Tibial nerve (tissue), 4 donors: ENCODE measurements at regions not wholly inside any gene's neighbourhood (a gene's known extent, or its start where the extent isn't known, plus 50 kb on each side); places are given as distances from the start of the nearest gene placed in this dataset.
A peak's percentile ranks its signal among the peaks of the same experiment; 100 is the strongest.

ENCODE experiments used
- DNase-seq, 2 donors: peaks; one replicate each; pipeline ENCODE4 v3.0.0-alpha.2; 2019; ENCODE audit warnings: low spot score in 2 of 2
- H3K27ac ChIP-seq, 4 donors: fragments of 200-600 bp; sonication (generic) in 3 of 4; one replicate each; pipeline ENCODE4 v1.5.1; 2017 to 2019; ENCODE audit warnings: mild to moderate bottlenecking in 1 of 4
- H3K27me3 ChIP-seq, 2 donors: fragments of 200-600 bp; sonication (generic) in 1 of 2; one replicate each; pipeline versions ENCODE4 v1.5.1 to v1.6.0; 2017 to 2019
- H3K36me3 ChIP-seq, 3 donors: fragments of 200-600 bp; sonication (generic); one replicate each; pipeline ENCODE4 v1.5.1; 2018 to 2019
- H3K4me1 ChIP-seq, 4 donors: fragments of 200-600 bp; sonication (generic) in 3 of 4; one replicate each; pipeline ENCODE4 v1.5.1; 2017 to 2019
- H3K4me3 ChIP-seq, 4 donors: fragments of 200-600 bp; sonication (generic) in 3 of 4; one replicate each; pipeline ENCODE4 v1.5.1; 2017 to 2019; ENCODE audit warnings: mild to moderate bottlenecking in 1 of 4, moderate library complexity in 1 of 4
- H3K9me3 ChIP-seq, 4 donors: fragments of 200-600 bp; sonication (generic) in 3 of 4; one replicate each; pipeline ENCODE4 v1.5.1; 2017 to 2019
- CTCF ChIP-seq, 5 experiments: fragments of 200-600 bp in 3 of 5; fragments of 450-650 bp in 2 of 5; sonication (generic) in 3 of 5; IDR thresholded peaks; one replicate each; pipeline ENCODE4 v1.5.1; 2016 to 2019; ENCODE audit warnings: antibody characterized with exemption in 5 of 5, mild to moderate bottlenecking in 3 of 5, moderate library complexity in 2 of 5
- EP300 ChIP-seq, 2 donors: sonication (generic); formaldehyde crosslinking; IDR thresholded peaks; one replicate each; pipeline ENCODE4 v1.6.1; 2017; ENCODE audit warnings: antibody characterized with exemption in 2 of 2, mild to moderate bottlenecking in 1 of 2
- POLR2A ChIP-seq, 2 donors: fragments of 450-650 bp; IDR thresholded peaks; one replicate each; pipeline ENCODE4 v1.6.1; 2017; ENCODE audit warnings: antibody characterized with exemption in 2 of 2, mild to moderate bottlenecking in 2 of 2, moderate library complexity in 2 of 2
- WGBS, 2 donors: methylation state at CpG; one replicate each; pipeline ENCODE4 v1.1.5; 2018; 5-methylcytosine and 5-hydroxymethylcytosine counted together

- Histone ChIP-seq H3K27me3 (no peaks in the 10 kb centered on the region), H3K4me3 (no peak overlapping the region), H3K36me3 (no peaks in the 10 kb centered on the region), H3K4me1 (peaks cover 0 to 11% (median 3%) of the 10 kb centered on the region in 4 donors), H3K27ac (peak overlapping the region in 1 of 4 donors; percentile 6), H3K9me3 (peaks cover 0 to 8% (median 1%) of the 10 kb centered on the region in 4 donors)
- no peak for TF ChIP-seq POLR2A (IDR thresholded peaks at IDR 0.05)
- no peak for TF ChIP-seq CTCF (IDR thresholded peaks at IDR 0.05)
- no peak for TF ChIP-seq EP300 (IDR thresholded peaks at IDR 0.05)
- WGBS, 2 donors: 70 to 91% methylated on average over 2 to 3 of the region's 3 CpGs
- no peak for DNase-seq
Observed at GRCh38 chr2:8526403-8526696, 155.5 kb upstream of the ID2 start.

- H3K4me3 ChIP-seq: no peak overlapping the region
- WGBS, 2 donors: 60 to 73% methylated on average over 4 of the region's 4 CpGs
- no peak for TF ChIP-seq POLR2A (IDR thresholded peaks at IDR 0.05)
- TF ChIP-seq CTCF (IDR thresholded peaks at IDR 0.05): no peak
- no peak for TF ChIP-seq EP300 (IDR thresholded peaks at IDR 0.05)
- H3K36me3 ChIP-seq: no peaks in the 10 kb centered on the region
- H3K27ac ChIP-seq: no peak overlapping the region
- H3K27me3 ChIP-seq: no peaks in the 10 kb centered on the region
- peaks cover 0 to 14% (median 2%) of the 10 kb centered on the region in 4 donors for H3K9me3 ChIP-seq
- no peak for DNase-seq
- H3K4me1 ChIP-seq: peaks cover 0 to 11% (median 3%) of the 10 kb centered on the region in 4 donors
Observed at GRCh38 chr2:8527031-8527430, 154.8 kb upstream of the ID2 start.

GRCh38 chr2:8527676-8528075, 154.2 kb upstream of the ID2 start:
- Histone ChIP-seq H3K27ac (no peak overlapping the region), H3K36me3 (no peaks in the 10 kb centered on the region), H3K4me3 (no peak overlapping the region), H3K27me3 (no peaks in the 10 kb centered on the region), H3K4me1 (peaks cover 0 to 11% (median 3%) of the 10 kb centered on the region in 4 donors), H3K9me3 (peaks cover 0 to 21% (median 2%) of the 10 kb centered on the region in 4 donors)
- TF ChIP-seq CTCF (IDR thresholded peaks at IDR 0.05): no peak
- no peak for TF ChIP-seq POLR2A (IDR thresholded peaks at IDR 0.05)
- no peak for TF ChIP-seq EP300 (IDR thresholded peaks at IDR 0.05)
- no peak for DNase-seq
- 52 to 62% methylated on average over 4 of the region's 4 CpGs for WGBS, 2 donors

- Histone ChIP-seq H3K9me3 (peaks cover 0 to 25% (median 2%) of the 10 kb centered on the region in 4 donors), H3K4me3 (no peak overlapping the region), H3K36me3 (no peaks in the 10 kb centered on the region), H3K27ac (no peak overlapping the region), H3K27me3 (no peaks in the 10 kb centered on the region), H3K4me1 (peaks cover 0 to 11% (median 3%) of the 10 kb centered on the region in 4 donors)
- WGBS, 2 donors: 92 to 93% methylated on average over 3 of the region's 3 CpGs
- no peak for TF ChIP-seq POLR2A (IDR thresholded peaks at IDR 0.05)
- TF ChIP-seq EP300 (IDR thresholded peaks at IDR 0.05): no peak
- no peak for TF ChIP-seq CTCF (IDR thresholded peaks at IDR 0.05)
- DNase-seq: no peak
Observed at GRCh38 chr2:8528863-8529262, 153.0 kb upstream of the ID2 start.

- TF ChIP-seq EP300 (IDR thresholded peaks at IDR 0.05): no peak
- no peak for TF ChIP-seq CTCF (IDR thresholded peaks at IDR 0.05)
- 91 to 95% methylated on average over 6 of the region's 6 CpGs for WGBS, 2 donors
- H3K9me3 ChIP-seq: peaks cover 0 to 25% (median 2%) of the 10 kb centered on the region in 4 donors
- H3K4me3 ChIP-seq: no peak overlapping the region
- no peaks in the 10 kb centered on the region for H3K27me3 ChIP-seq
- H3K4me1 ChIP-seq: peaks cover 0 to 11% (median 5%) of the 10 kb centered on the region in 4 donors
- H3K27ac ChIP-seq: no peak overlapping the region
- DNase-seq: no peak
- no peaks in the 10 kb centered on the region for H3K36me3 ChIP-seq
Observed at GRCh38 chr2:8529706-8530277, 152.1 kb upstream of the ID2 start.
